Panc1 (cell line): ENCODE measurements at regions not wholly inside any gene's neighbourhood (a gene's known extent, or its start where the extent isn't known, plus 50 kb on each side); places are given as distances from the start of the nearest gene placed in this dataset.

Experiments used
- ATAC-seq: fragments of 200-7000 bp; cut with Tn5 transposase; 2 replicates; pipeline ENCODE4 v1.9.1; 2020; ENCODE audit warnings: mild to moderate bottlenecking, moderate library complexity
- BruUV-seq: library from RNA; stranded (reverse); fragments of 400-500 nt; replicated peaks from 2 replicates; lab custom pipeline; 2021; lab: Mats Ljungman, UMichigan
- CTCF ChIA-PET: fragments of 300-600 bp; sonication (Branson Sonifier 250); formaldehyde crosslinking; loops from one replicate; lab custom pipeline; 2022; ENCODE audit warnings: antibody characterized with exemption; lab: Charles Lee
- POLR2A ChIA-PET: fragments of 300-600 bp; sonication (Branson Sonifier 250); formaldehyde crosslinking; loops from one replicate; lab custom pipeline; 2022; ENCODE audit warnings: antibody characterized with exemption; lab: Charles Lee
- DNase-seq: peaks from one replicate; pipeline ENCODE4 v3.0.0-alpha.2; 2010; ENCODE audit warnings: low read depth, low spot score
- H3K27ac ChIP-seq: 2 replicates; pipeline ENCODE4 v1.5.1; 2011; ENCODE audit warnings: mild to moderate bottlenecking, low read length, inconsistent platforms
- H3K27me3 ChIP-seq: fragments of 200-500 bp; sonication (Bioruptor generic); 2 replicates; pipeline ENCODE4 v1.6.0; 2014; ENCODE audit warnings: low read length, inconsistent platforms; ENCODE audit not compliant: control insufficient read depth, insufficient read depth
- H3K36me3 ChIP-seq: fragments of 200-500 bp; sonication (Bioruptor generic); 2 replicates; pipeline ENCODE4 v1.5.1; 2014; ENCODE audit warnings: inconsistent platforms, mild to moderate bottlenecking, low read length, moderate library complexity; ENCODE audit not compliant: control insufficient read depth, insufficient read depth
- H3K4me1 ChIP-seq: 2 replicates; pipeline ENCODE4 v1.5.1; 2011; ENCODE audit warnings: inconsistent platforms, mild to moderate bottlenecking, low read length, moderate library complexity; ENCODE audit not compliant: control insufficient read depth, insufficient read depth
- H3K4me3 ChIP-seq, 2 experiments: 2 replicates each; pipeline ENCODE4 v1.5.1; 2011 to 2012; ENCODE audit warnings: low read depth in 2 of 2, low read length in 2 of 2, mild to moderate bottlenecking in 2 of 2, inconsistent platforms in 1 of 2, moderate library complexity in 1 of 2
- H3K9me3 ChIP-seq: fragments of 200-500 bp; sonication (Bioruptor generic); 2 replicates; pipeline ENCODE4 v1.5.1; 2014; ENCODE audit warnings: low read depth, mild to moderate bottlenecking, inconsistent platforms, low read length, moderate library complexity; ENCODE audit not compliant: control insufficient read depth, insufficient read depth
- CTCF ChIP-seq: fragments of 450-650 bp; IDR thresholded peaks from 2 replicates; pipeline ENCODE4 v1.5.1; 2017; ENCODE audit warnings: mild to moderate bottlenecking
- POLR2AphosphoS5 ChIP-seq: IDR thresholded peaks from 2 replicates; pipeline ENCODE4 v1.6.1; 2012; ENCODE audit warnings: mild to moderate bottlenecking, low read depth, low read length, moderate library complexity
- SIN3A ChIP-seq: IDR thresholded peaks from 2 replicates; pipeline ENCODE4 v1.6.1; 2012; ENCODE audit warnings: low read depth, mild to moderate bottlenecking, low read length, moderate library complexity, borderline replicate concordance; ENCODE audit not compliant: insufficient read depth
- TCF7L2 ChIP-seq: IDR thresholded peaks from 2 replicates; pipeline ENCODE4 v1.6.1; 2011; ENCODE audit warnings: mild to moderate bottlenecking, low read depth, low read length, inconsistent platforms
- in situ Hi-C: cut with HindIII; loops from 2 replicates; pipeline ENCODE4 v1.10.0; 2016; ENCODE audit warnings: low sequenced_read_pairs, low pct_unique_long_range_greater_than_20kb
- intact Hi-C: fragments of 100-400 bp; cut with micrococcal nuclease; formaldehyde crosslinking; loops from one replicate; pipeline ENCODE4 v1.10.0; 2022; ENCODE audit not compliant: unreplicated experiment
- TF ChIP-seq, protein P1 (sequence below), 2 experiments: IDR thresholded peaks; 2 replicates each; pipeline ENCODE4 v1.6.1; 2011 to 2012; ENCODE audit warnings: low read depth in 2 of 2, control low read depth in 1 of 2, low read length in 1 of 2, mild to moderate bottlenecking in 1 of 2, moderate library complexity in 1 of 2; ENCODE audit not compliant: insufficient read depth in 1 of 2

DNA sequence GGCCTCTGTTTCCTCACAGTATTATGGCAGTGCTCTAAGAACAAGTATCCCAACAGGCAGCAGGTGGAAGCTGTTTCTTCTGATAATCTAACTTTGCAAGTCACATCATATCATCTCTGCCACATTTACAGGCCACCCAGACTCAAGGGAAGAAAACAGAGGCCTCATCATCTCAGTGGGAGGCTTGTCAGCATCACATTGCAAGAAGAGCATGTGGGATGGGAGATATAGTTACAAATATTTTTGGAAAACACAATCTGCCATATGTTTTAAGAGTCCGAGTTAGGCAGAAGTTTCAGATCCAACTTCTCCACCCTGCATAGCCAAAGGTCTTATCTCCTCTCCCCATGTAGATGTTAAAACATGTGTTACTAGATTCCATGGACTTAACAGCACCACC, 130.4 kb upstream of the PDE1C start:
- ATAC-seq: no peak
- H3K27ac ChIP-seq: no peak overlapping the region
- POLR2A ChIA-PET: no interaction called here
- H3K4me3 ChIP-seq: no peak overlapping the region
- H3K27me3 ChIP-seq: peaks cover 2% of the 10 kb centered on the region; the same call in 1 of the 2 replicates
- CTCF ChIA-PET: no interaction called here
- intact Hi-C loops (loop anchor here (5.0 kb wide), 1 partner anchor 128 kb away; the partner anchor contains the start of gene PDE1C), in situ Hi-C loops (no loop called here)
- DNase-seq: no peak
- BruUV-seq: no TSS peak
- no peaks in the 10 kb centered on the region for H3K36me3 ChIP-seq
- no peaks in the 10 kb centered on the region for H3K9me3 ChIP-seq
- H3K4me1 ChIP-seq: no peaks in the 10 kb centered on the region
- no peak for TF ChIP-seq CTCF
- TF ChIP-seq TCF7L2: no peak
- TF ChIP-seq, protein P1, sequence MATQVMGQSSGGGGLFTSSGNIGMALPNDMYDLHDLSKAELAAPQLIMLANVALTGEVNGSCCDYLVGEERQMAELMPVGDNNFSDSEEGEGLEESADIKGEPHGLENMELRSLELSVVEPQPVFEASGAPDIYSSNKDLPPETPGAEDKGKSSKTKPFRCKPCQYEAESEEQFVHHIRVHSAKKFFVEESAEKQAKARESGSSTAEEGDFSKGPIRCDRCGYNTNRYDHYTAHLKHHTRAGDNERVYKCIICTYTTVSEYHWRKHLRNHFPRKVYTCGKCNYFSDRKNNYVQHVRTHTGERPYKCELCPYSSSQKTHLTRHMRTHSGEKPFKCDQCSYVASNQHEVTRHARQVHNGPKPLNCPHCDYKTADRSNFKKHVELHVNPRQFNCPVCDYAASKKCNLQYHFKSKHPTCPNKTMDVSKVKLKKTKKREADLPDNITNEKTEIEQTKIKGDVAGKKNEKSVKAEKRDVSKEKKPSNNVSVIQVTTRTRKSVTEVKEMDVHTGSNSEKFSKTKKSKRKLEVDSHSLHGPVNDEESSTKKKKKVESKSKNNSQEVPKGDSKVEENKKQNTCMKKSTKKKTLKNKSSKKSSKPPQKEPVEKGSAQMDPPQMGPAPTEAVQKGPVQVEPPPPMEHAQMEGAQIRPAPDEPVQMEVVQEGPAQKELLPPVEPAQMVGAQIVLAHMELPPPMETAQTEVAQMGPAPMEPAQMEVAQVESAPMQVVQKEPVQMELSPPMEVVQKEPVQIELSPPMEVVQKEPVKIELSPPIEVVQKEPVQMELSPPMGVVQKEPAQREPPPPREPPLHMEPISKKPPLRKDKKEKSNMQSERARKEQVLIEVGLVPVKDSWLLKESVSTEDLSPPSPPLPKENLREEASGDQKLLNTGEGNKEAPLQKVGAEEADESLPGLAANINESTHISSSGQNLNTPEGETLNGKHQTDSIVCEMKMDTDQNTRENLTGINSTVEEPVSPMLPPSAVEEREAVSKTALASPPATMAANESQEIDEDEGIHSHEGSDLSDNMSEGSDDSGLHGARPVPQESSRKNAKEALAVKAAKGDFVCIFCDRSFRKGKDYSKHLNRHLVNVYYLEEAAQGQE (IDR thresholded peaks at IDR 0.05; ENCODE audit: insufficient read depth in 1 of 2, low read depth in 2 of 2, low read length in 1 of 2): no peak
- no peak for TF ChIP-seq SIN3A
- no peak for TF ChIP-seq POLR2AphosphoS5

DNA sequence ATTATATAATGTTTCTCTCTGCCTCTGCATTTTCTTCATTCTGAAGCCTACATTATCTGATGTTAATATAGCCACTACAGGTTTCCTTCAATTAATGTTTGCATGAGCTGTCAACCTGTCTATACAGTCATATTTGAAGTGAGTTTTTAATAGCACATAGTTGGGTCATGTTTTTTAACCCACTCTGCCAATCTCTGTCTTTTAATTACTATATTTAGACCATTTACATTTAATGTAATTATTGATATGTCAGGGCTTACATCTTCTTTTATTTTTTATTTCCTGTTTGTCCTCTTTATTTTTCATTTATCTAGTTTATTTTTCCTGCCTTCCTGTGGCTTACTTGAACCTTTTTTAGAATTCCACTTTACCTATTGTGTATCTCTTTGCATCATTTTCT, 124.3 kb upstream of the PDE1C start:
- BruUV-seq: no TSS peak
- Histone ChIP-seq H3K27ac (no peak overlapping the region), H3K4me3 (no peak overlapping the region), H3K4me1 (no peaks in the 10 kb centered on the region), H3K27me3 (no peaks in the 10 kb centered on the region), H3K9me3 (peaks cover 9% of the 10 kb centered on the region), H3K36me3 (no peaks in the 10 kb centered on the region)
- intact Hi-C loops: no loop called here
- no peak for DNase-seq
- no peak for TF ChIP-seq POLR2AphosphoS5
- no peak for TF ChIP-seq TCF7L2
- TF ChIP-seq SIN3A: no peak
- TF ChIP-seq CTCF: no peak
- TF ChIP-seq, protein P1 (IDR thresholded peaks at IDR 0.05; ENCODE audit: insufficient read depth in 1 of 2, low read depth in 2 of 2, low read length in 1 of 2): no peak
- CTCF ChIA-PET: no interaction called here
- POLR2A ChIA-PET: no interaction called here
- no peak for ATAC-seq
- in situ Hi-C loops: no loop called here
